Left colon (tissue), 2 donors: ENCODE measurements at regions not wholly inside any gene's neighbourhood (a gene's known extent, or its start where the extent isn't known, plus 50 kb on each side); places are given as distances from the start of the nearest gene placed in this dataset.

Experiments used
- microRNA-seq, 2 donors: library from miRNA; unstranded; fragments of <30 nt; microRNA quantifications; one replicate each; pipeline versions ENCODE4 v1.1.0 to v1.2.0, GENCODE V29; 2020
- donor health status: DM: no; HTN: no; CAD: no.
- donor health status: DM: yes; HTN: yes; CAD: no.

Small RNA genes lying in the stretch of these regions (microRNA-seq; reads per million reads assigned to microRNA genes)
- gene MIR3924: 0 reads per million in 2 donors
